VCaP (cell line): ENCODE measurements at regions not wholly inside any gene's neighbourhood (a gene's known extent, or its start where the extent isn't known, plus 50 kb on each side); places are given as distances from the start of the nearest gene placed in this dataset.

Experiments
- H3K27ac ChIP-seq: fragments of 450-650 bp; 2 replicates; pipeline ENCODE4 v1.5.1; 2017
- CTCF ChIP-seq: fragments of 450-650 bp; conservative IDR thresholded peaks from 2 replicates; pipeline ENCODE4 v1.5.1; 2017; ENCODE audit warnings: mild to moderate bottlenecking, moderate library complexity

GRCh38 chr9:115169003-115169402, 51.0 kb upstream of the TNC start:
- TF ChIP-seq CTCF = no peak

DNA sequence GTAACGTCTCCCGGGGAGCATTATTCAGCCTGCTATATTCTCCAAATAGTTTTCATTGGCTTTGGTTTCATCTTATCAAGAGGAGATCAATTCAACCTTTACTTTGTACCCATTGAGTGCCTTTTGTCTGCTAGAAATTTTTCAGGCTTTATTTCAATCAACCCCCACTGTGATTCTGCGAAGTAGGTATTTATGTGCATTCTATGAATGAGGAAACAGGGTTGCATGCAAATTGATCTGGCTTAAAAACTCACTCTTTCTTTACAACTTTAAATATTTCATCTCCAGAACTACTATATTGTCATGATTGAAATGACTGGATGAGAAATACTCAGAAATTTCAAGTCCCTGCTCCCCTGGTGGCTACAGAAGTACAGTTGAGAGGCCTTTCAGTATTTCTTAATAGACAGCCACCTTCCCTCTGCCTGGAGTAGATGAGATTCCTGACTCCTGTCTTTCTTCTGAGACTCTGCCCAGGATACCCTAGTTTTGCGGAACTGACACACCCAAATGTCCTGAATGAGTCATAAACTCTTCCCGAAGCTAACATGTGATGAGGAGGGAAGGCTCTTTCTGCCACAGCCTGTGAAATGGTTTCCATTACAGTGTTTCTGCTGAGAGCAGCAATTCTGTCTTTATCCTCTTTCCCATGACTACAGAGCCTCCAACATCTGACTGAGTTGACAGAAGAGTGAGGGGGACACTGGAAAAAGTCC, 52.6 kb upstream of the TNC start:
- TF ChIP-seq CTCF = no peak
- no peak overlapping the region for H3K27ac ChIP-seq

More at GRCh38 chr9:115169003-115169402, 51.0 kb upstream of the TNC start:
- no peak overlapping the region for H3K27ac ChIP-seq

DNA sequence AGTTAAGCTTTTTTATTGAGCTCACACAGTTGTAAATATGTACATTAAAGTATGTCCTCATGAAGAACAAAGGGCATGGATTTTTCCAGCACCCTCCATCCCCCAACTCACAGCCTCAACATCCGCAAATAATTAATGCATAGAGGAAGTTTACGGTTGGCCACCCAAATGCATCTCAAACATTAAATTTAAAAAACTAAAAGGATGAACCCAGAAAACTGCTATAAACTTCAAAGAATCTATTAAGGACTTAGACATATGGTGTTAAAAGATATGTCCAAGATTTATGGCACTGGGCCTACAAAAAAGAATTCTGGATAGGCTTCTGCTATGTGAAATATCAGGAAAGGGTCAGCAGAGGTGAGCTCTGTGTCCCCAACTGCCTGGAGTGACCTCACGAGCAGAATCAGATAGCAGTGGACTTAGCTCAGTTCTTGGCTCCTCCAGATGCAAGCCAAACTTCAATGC, 54.0 kb upstream of the TNC start:
- TF ChIP-seq CTCF = no peak
- H3K27ac ChIP-seq = no peak overlapping the region

DNA sequence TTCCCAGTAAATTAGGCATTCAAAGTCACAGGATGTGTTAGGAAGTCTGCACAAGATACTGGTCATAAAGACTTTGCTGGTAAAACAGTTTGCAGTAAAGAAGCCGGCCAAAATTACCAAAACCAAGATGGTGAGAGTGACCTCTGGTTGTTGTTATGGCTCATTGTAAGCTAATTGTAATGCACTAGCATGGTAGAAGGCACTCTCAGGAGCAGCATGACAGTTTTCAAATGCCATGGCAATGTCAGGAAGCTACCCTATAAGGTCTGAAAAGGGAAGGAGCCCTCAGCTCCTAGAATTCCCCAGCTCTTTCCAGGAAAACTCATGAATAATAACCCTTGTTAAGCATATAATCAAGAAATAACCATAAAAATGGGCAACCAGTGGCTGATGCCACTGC, 64.3 kb upstream of the TNC start:
- TF ChIP-seq CTCF = no peak
- H3K27ac ChIP-seq = no peak overlapping the region

DNA sequence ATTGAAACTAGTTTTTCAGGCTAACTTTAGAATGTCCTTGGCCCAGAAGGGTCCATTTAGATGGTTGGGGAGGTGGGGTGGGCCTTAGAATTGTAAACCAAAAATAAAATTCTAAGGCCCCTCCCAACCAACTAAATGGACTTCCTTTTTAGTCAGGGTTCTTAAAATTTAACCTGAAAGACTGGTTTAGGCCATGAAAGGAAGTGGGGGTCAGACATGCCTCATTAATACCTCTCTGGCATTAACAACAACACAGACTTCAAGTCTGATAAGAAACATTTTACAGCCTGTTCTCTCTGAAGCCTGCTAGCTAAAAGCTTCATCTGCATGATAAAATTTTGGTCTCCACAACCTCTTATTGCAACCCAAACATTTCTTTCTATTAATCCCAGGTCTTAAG, 65.5 kb upstream of the TNC start:
- peak overlapping the region; percentile 36 for H3K27ac ChIP-seq

GRCh38 chr9:115189686-115190085, 71.7 kb upstream of the TNC start:
- TF ChIP-seq CTCF = no peak
- no peak overlapping the region for H3K27ac ChIP-seq

More for the DNA sequence above, 65.5 kb upstream of the TNC start:
- TF ChIP-seq CTCF = no peak

DNA sequence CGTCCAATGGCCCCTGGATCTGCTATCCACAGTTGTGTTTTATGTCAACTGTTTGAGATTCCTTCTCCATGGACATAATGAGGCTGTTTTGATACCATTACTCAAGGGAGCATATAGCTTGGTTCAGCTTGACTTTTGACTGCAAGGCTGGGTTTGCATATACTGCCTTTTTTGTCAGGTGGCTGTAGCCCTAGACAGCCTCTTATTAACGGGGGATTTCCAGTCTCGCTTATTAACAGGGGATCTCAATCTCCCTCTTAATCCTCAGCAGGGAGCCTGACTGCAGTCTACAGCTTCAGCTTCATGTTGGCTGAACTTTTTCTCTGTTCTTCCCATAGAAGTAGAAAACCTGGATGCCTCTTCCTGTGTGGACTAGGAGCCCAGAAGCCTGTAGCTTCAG, 73.7 kb upstream of the TNC start:
- no peak for TF ChIP-seq CTCF
- no peak overlapping the region for H3K27ac ChIP-seq
